H9 (cell line): ENCODE measurements at regions not wholly inside any gene's neighbourhood (a gene's known extent, or its start where the extent isn't known, plus 50 kb on each side); places are given as distances from the start of the nearest gene placed in this dataset.

Experiments used
- DNase-seq: peaks from one replicate; pipeline ENCODE4 v3.0.0-alpha.2; 2017
- H2AFZ ChIP-seq: one replicate; pipeline ENCODE4 v1.6.1; 2013; ENCODE audit warnings: mild to moderate bottlenecking, low read length, control low read depth, moderate library complexity
- H2AK5ac ChIP-seq: 2 replicates; pipeline ENCODE4 v1.6.1; 2013; ENCODE audit warnings: low read length, control low read depth, mixed read lengths; ENCODE audit not compliant: insufficient read length
- H2BK120ac ChIP-seq: one replicate; pipeline ENCODE4 v1.6.1; 2013; ENCODE audit warnings: low read depth, mild to moderate bottlenecking, low read length, control low read depth, inconsistent platforms; ENCODE audit not compliant: poor library complexity, severe bottlenecking
- H2BK12ac ChIP-seq: 2 replicates; pipeline ENCODE4 v1.6.1; 2013; ENCODE audit warnings: low read length, control low read depth, mixed read lengths, low read depth; ENCODE audit not compliant: insufficient read length
- H2BK15ac ChIP-seq: 2 replicates; pipeline ENCODE4 v1.6.1; 2013; ENCODE audit warnings: low read depth, low read length, control low read depth
- H2BK20ac ChIP-seq: one replicate; pipeline ENCODE4 v1.6.1; 2013; ENCODE audit warnings: low read depth, mild to moderate bottlenecking, low read length, control low read depth, inconsistent platforms; ENCODE audit not compliant: poor library complexity, severe bottlenecking
- H2BK5ac ChIP-seq: 2 replicates; pipeline ENCODE4 v1.6.1; 2013; ENCODE audit warnings: low read length, control low read depth, mixed read lengths; ENCODE audit not compliant: insufficient read length
- H3K14ac ChIP-seq: 2 replicates; pipeline ENCODE4 v1.6.1; 2013; ENCODE audit warnings: low read length, control low read depth; ENCODE audit not compliant: insufficient read depth
- H3K18ac ChIP-seq: 2 replicates; pipeline ENCODE4 v1.6.1; 2013; ENCODE audit warnings: low read depth, mild to moderate bottlenecking, mixed read lengths, low read length, control low read depth; ENCODE audit not compliant: insufficient read length
- H3K23ac ChIP-seq: 2 replicates; pipeline ENCODE4 v1.6.1; 2013; ENCODE audit warnings: low read length, control low read depth, mixed read lengths, low read depth; ENCODE audit not compliant: insufficient read length
- H3K23me2 ChIP-seq: 2 replicates; pipeline ENCODE4 v1.6.1; 2013; ENCODE audit warnings: low read depth, mild to moderate bottlenecking, mixed read lengths, low read length, control low read depth; ENCODE audit not compliant: insufficient read length, poor library complexity, severe bottlenecking
- H3K27ac ChIP-seq: 2 replicates; pipeline ENCODE4 v1.5.1; 2013; ENCODE audit warnings: low read length, control low read depth, mixed read lengths, low read depth; ENCODE audit not compliant: insufficient read length
- H3K27me3 ChIP-seq: 2 replicates; pipeline ENCODE4 v1.6.1; 2013; ENCODE audit warnings: low read length, control low read depth, inconsistent platforms; ENCODE audit not compliant: insufficient read depth
- H3K4ac ChIP-seq: 2 replicates; pipeline ENCODE4 v1.6.1; 2013; ENCODE audit warnings: low read depth, mild to moderate bottlenecking, control low read depth, inconsistent platforms, low read length, moderate library complexity
- H3K4me1 ChIP-seq: 2 replicates; pipeline ENCODE4 v1.6.1; 2013; ENCODE audit warnings: low read length, control low read depth, inconsistent platforms; ENCODE audit not compliant: insufficient read depth
- H3K4me2 ChIP-seq: 2 replicates; pipeline ENCODE4 v1.6.1; 2013; ENCODE audit warnings: low read length, control low read depth, mixed read lengths; ENCODE audit not compliant: insufficient read length, insufficient read depth
- H3K56ac ChIP-seq: 2 replicates; pipeline ENCODE4 v1.6.1; 2013; ENCODE audit warnings: low read depth, mild to moderate bottlenecking, mixed read lengths, low read length, control low read depth; ENCODE audit not compliant: insufficient read length
- H3K79me1 ChIP-seq: 2 replicates; pipeline ENCODE4 v1.6.1; 2013; ENCODE audit warnings: low read depth, mild to moderate bottlenecking, moderate library complexity, low read length, control low read depth, inconsistent platforms; ENCODE audit not compliant: insufficient read depth, poor library complexity, severe bottlenecking
- H3K79me2 ChIP-seq: 2 replicates; pipeline ENCODE4 v1.6.1; 2013; ENCODE audit warnings: low read length, control low read depth, inconsistent platforms; ENCODE audit not compliant: insufficient read depth
- H3K9ac ChIP-seq: 2 replicates; pipeline ENCODE4 v1.6.1; 2013; ENCODE audit warnings: low read length, control low read depth, mixed read lengths; ENCODE audit not compliant: insufficient read length; ENCODE audit errors: extremely low read depth
- H3K9me3 ChIP-seq: one replicate; pipeline ENCODE4 v1.6.1; 2013; ENCODE audit warnings: low read depth, low read length, inconsistent platforms; ENCODE audit not compliant: control insufficient read depth
- H3T11ph ChIP-seq: one replicate; pipeline ENCODE4 v1.6.1; 2013; ENCODE audit warnings: mild to moderate bottlenecking, low read length, control low read depth, inconsistent platforms
- H4K20me1 ChIP-seq: one replicate; pipeline ENCODE4 v1.6.1; 2013; ENCODE audit not compliant: control insufficient read depth, insufficient read length, insufficient read depth
- H4K5ac ChIP-seq: 2 replicates; pipeline ENCODE4 v1.6.1; 2013; ENCODE audit warnings: low read depth, mild to moderate bottlenecking, mixed read lengths, low read length, control low read depth; ENCODE audit not compliant: insufficient read length
- H4K8ac ChIP-seq: replicated peaks from 2 replicates; pipeline ENCODE4 v1.6.1; 2013; ENCODE audit warnings: low read length, control low read depth, mixed read lengths, low read depth; ENCODE audit not compliant: insufficient read length
- H4K91ac ChIP-seq: 2 replicates; pipeline ENCODE4 v1.6.1; 2013; ENCODE audit warnings: low read depth, mild to moderate bottlenecking, moderate library complexity, mixed read lengths, low read length, control low read depth; ENCODE audit not compliant: insufficient read length
- H3K27ac Mint-ChIP-seq, 3 experiments: 2 replicates in 2 of 3; 3 replicates in 1 of 3; pipeline ENCODE4 v1.8.0; 2020 to 2021; ENCODE audit warnings: mixed read lengths in 3 of 3, mild to moderate bottlenecking in 1 of 3, moderate library complexity in 1 of 3
- H3K27me3 Mint-ChIP-seq: 2 replicates; pipeline ENCODE4 v1.8.0; 2021; ENCODE audit warnings: low read depth, mild to moderate bottlenecking, moderate library complexity, mixed read lengths
- H3K36me3 Mint-ChIP-seq, 3 experiments: 2 replicates in 2 of 3; 3 replicates in 1 of 3; pipeline ENCODE4 v1.8.0; 2020 to 2021; ENCODE audit warnings: low read depth in 3 of 3, mixed read lengths in 3 of 3; ENCODE audit not compliant: insufficient read depth in 1 of 3
- H3K4me1 Mint-ChIP-seq, 2 experiments: 2 replicates each; pipeline ENCODE4 v1.8.0; 2020; ENCODE audit warnings: mixed read lengths in 2 of 2
- H3K4me3 Mint-ChIP-seq, 2 experiments: 2 replicates in 1 of 2; 3 replicates in 1 of 2; pipeline ENCODE4 v1.8.0; 2020 to 2021; ENCODE audit warnings: mild to moderate bottlenecking in 2 of 2, mixed read lengths in 2 of 2, moderate library complexity in 1 of 2
- H3K9me3 Mint-ChIP-seq, 2 experiments: 2 replicates in 1 of 2; 3 replicates in 1 of 2; pipeline ENCODE4 v1.8.0; 2020; ENCODE audit warnings: mild to moderate bottlenecking in 2 of 2, mixed read lengths in 2 of 2, moderate library complexity in 1 of 2
- WGBS: extraction: QIAGEN DNeasy Blood & Tissue Kit; methylation state at CpG from one replicate; pipeline ENCODE4 v1.1.7; 2013; ENCODE audit warnings: missing lambda C conversion rate, low lambda C conversion rate, mixed read lengths; ENCODE audit not compliant: insufficient read length; ENCODE audit errors: extremely low coverage; 5-methylcytosine and 5-hydroxymethylcytosine counted together
- TF ChIP-seq, protein P1 (sequence below): fragments of 200-600 bp; sonication (generic); conservative IDR thresholded peaks from 3 replicates; pipeline ENCODE4 v1.8.0; 2021; ENCODE audit warnings: antibody characterized with exemption, mild to moderate bottlenecking

DNA sequence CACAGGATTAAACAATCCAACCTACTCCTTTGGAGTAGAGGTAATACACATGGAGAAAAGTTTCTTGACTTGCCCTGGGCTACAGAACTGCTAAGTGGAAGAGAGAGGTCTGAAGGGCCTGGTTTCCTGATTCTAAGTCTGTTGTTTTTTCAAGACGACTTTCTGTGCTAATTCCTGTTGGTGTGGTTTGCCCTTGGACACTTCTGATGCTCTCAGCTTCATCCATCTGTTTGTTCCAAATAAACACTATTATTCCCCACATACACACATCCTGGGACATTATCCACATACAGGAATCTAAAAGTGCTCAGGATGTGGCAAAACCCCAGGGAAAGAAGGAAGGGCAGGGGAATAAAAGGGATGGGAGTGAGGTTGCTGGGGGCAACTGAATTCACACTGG, 393.5 kb upstream of the TBL1XR1 start:
- H3K4me1 ChIP-seq = no peaks in the 10 kb centered on the region; the same call in 1 of the 2 replicates
- H3K27me3 ChIP-seq = no peaks in the 10 kb centered on the region
- H2BK12ac ChIP-seq = no peak overlapping the region
- H3K27ac ChIP-seq = no peak overlapping the region
- no peak overlapping the region for H2BK5ac ChIP-seq
- no peak overlapping the region for H3K18ac ChIP-seq
- Mint-ChIP-seq H3K36me3 (peaks cover 2 to 11% (median 5%) of the 10 kb centered on the region in 3 experiments; a peak in 5 of 7 replicates), H3K4me1 (peaks cover 15 to 23% of the 10 kb centered on the region in 2 experiments), H3K27me3 (no peaks in the 10 kb centered on the region; the same call in 1 of the 2 replicates), H3K4me3 (no peak overlapping the region), H3K9me3 (peaks cover 7 to 15% of the 10 kb centered on the region in 2 experiments), H3K27ac (no peak overlapping the region)
- H3K4me2 ChIP-seq = no peak overlapping the region
- H3K14ac ChIP-seq = no peak overlapping the region
- H3K9me3 ChIP-seq = no peaks in the 10 kb centered on the region
- no peak overlapping the region for H3K23ac ChIP-seq
- H2BK15ac ChIP-seq = no peak overlapping the region
- no peak overlapping the region for H4K91ac ChIP-seq
- H3K56ac ChIP-seq = no peak overlapping the region
- no peak overlapping the region for H4K5ac ChIP-seq
- H2AFZ ChIP-seq = no peak overlapping the region
- TF ChIP-seq, protein P1, sequence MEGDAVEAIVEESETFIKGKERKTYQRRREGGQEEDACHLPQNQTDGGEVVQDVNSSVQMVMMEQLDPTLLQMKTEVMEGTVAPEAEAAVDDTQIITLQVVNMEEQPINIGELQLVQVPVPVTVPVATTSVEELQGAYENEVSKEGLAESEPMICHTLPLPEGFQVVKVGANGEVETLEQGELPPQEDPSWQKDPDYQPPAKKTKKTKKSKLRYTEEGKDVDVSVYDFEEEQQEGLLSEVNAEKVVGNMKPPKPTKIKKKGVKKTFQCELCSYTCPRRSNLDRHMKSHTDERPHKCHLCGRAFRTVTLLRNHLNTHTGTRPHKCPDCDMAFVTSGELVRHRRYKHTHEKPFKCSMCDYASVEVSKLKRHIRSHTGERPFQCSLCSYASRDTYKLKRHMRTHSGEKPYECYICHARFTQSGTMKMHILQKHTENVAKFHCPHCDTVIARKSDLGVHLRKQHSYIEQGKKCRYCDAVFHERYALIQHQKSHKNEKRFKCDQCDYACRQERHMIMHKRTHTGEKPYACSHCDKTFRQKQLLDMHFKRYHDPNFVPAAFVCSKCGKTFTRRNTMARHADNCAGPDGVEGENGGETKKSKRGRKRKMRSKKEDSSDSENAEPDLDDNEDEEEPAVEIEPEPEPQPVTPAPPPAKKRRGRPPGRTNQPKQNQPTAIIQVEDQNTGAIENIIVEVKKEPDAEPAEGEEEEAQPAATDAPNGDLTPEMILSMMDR = no peak
- no peaks in the 10 kb centered on the region for H3K79me1 ChIP-seq
- DNase-seq = no peak
- no peak overlapping the region for H3K9ac ChIP-seq
- H2BK120ac ChIP-seq = no peak overlapping the region
- no peak overlapping the region for H3T11ph ChIP-seq
- H3K4ac ChIP-seq = no peak overlapping the region
- no peaks in the 10 kb centered on the region for H3K23me2 ChIP-seq
- no peak overlapping the region for H4K8ac ChIP-seq
- H4K20me1 ChIP-seq = no peaks in the 10 kb centered on the region
- no peak overlapping the region for H2AK5ac ChIP-seq
- H2BK20ac ChIP-seq = no peak overlapping the region
- no CpG with 5 or more reads among the region's 1 CpG for WGBS
- no peaks in the 10 kb centered on the region for H3K79me2 ChIP-seq
